IPS-20b (cell line): ENCODE measurements at regions not wholly inside any gene's neighbourhood (a gene's known extent, or its start where the extent isn't known, plus 50 kb on each side); places are given as distances from the start of the nearest gene placed in this dataset.

Source experiments
- H3K27ac ChIP-seq: one replicate; pipeline ENCODE4 v1.5.1; 2013; ENCODE audit warnings: low read length
- H3K27me3 ChIP-seq: 2 replicates; pipeline ENCODE4 v1.6.1; 2013; ENCODE audit warnings: mild to moderate bottlenecking, low read length, inconsistent platforms; ENCODE audit not compliant: insufficient read depth
- H3K36me3 ChIP-seq: 2 replicates; pipeline ENCODE4 v1.6.1; 2013; ENCODE audit warnings: low read depth, mild to moderate bottlenecking, inconsistent platforms, low read length, moderate library complexity; ENCODE audit not compliant: insufficient read depth
- H3K4me1 ChIP-seq: 2 replicates; pipeline ENCODE4 v1.6.1; 2013; ENCODE audit warnings: mild to moderate bottlenecking, control low read depth, inconsistent platforms, low read length, moderate library complexity; ENCODE audit not compliant: insufficient read depth
- H3K4me3 ChIP-seq: 2 replicates; pipeline ENCODE4 v1.5.1; 2013; ENCODE audit warnings: mild to moderate bottlenecking, low read length, inconsistent platforms
- H3K9ac ChIP-seq: 2 replicates; pipeline ENCODE4 v1.6.1; 2013; ENCODE audit warnings: low read depth, mild to moderate bottlenecking, inconsistent platforms, low read length, moderate library complexity
- H3K9me3 ChIP-seq: 2 replicates; pipeline ENCODE4 v1.6.1; 2013; ENCODE audit warnings: mild to moderate bottlenecking, low read depth, low read length, inconsistent platforms; ENCODE audit not compliant: insufficient read depth

- Histone ChIP-seq H3K9me3 (no peaks in the 10 kb centered on the region), H3K4me3 (no peak overlapping the region), H3K9ac (no peak overlapping the region), H3K36me3 (no peaks in the 10 kb centered on the region), H3K27me3 (no peaks in the 10 kb centered on the region), H3K27ac (no peak overlapping the region), H3K4me1 (no peaks in the 10 kb centered on the region)
Measured at GRCh38 chr3:180835501-180835900, 77.0 kb upstream of the FXR1 start.

GRCh38 chr3:180836766-180837165, 75.7 kb upstream of the FXR1 start:
- Histone ChIP-seq H3K27me3 (no peaks in the 10 kb centered on the region), H3K9ac (no peak overlapping the region), H3K4me1 (no peaks in the 10 kb centered on the region)

GRCh38 chr3:180854887-180855286, 57.6 kb upstream of the FXR1 start:
- Histone ChIP-seq H3K9ac (no peak overlapping the region), H3K4me3 (0 out of 2 replicates have a peak overlapping the region, but pooled peaks have one; percentile 18), H3K36me3 (no peaks in the 10 kb centered on the region), H3K27ac (no peak overlapping the region), H3K9me3 (no peaks in the 10 kb centered on the region), H3K4me1 (no peaks in the 10 kb centered on the region; the same call in 1 of the 2 replicates), H3K27me3 (no peaks in the 10 kb centered on the region)

More at GRCh38 chr3:180836766-180837165, 75.7 kb upstream of the FXR1 start:
- Histone ChIP-seq H3K9me3 (no peaks in the 10 kb centered on the region), H3K36me3 (no peaks in the 10 kb centered on the region), H3K27ac (no peak overlapping the region), H3K4me3 (no peak overlapping the region)

DNA sequence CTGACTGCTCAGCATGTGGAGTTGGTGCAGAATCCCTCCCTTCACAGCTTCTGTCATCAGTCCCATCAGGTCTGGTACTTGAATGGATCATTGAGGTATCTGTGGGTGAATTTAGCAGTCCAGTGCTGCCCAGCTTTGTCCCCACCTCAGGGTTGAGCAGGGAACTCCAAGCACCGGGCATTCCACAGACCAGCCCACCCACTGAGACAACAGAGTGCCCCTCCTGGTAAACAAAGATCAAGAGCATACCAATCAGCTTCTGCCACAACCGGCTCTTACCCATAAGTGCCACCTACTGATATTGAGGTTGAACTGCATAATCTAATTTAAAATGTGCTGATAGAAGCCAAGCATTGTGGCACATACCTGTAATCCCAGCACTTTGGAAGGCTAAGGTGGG, 57.1 kb upstream of the FXR1 start:
- no peaks in the 10 kb centered on the region for H3K9me3 ChIP-seq
- H3K9ac ChIP-seq = no peak overlapping the region
- H3K27me3 ChIP-seq = no peaks in the 10 kb centered on the region
- H3K4me3 ChIP-seq = 0 out of 2 replicates have a peak overlapping the region, but pooled peaks have one; percentile 18
- H3K36me3 ChIP-seq = no peaks in the 10 kb centered on the region
- H3K27ac ChIP-seq = no peak overlapping the region
- H3K4me1 ChIP-seq = no peaks in the 10 kb centered on the region; the same call in 1 of the 2 replicates

- no peak overlapping the region for H3K4me3 ChIP-seq
- no peak overlapping the region for H3K27ac ChIP-seq
- no peak overlapping the region for H3K9ac ChIP-seq
Measured at GRCh38 chr3:180855956-180856355, 56.5 kb upstream of the FXR1 start.

GRCh38 chr3:180860180-180860858, 52.2 kb upstream of the FXR1 start:
- H3K36me3 ChIP-seq = no peaks in the 10 kb centered on the region
- H3K27ac ChIP-seq = no peak overlapping the region
- H3K4me3 ChIP-seq = no peak overlapping the region
- no peaks in the 10 kb centered on the region; the same call in 1 of the 2 replicates for H3K4me1 ChIP-seq
- no peaks in the 10 kb centered on the region for H3K9me3 ChIP-seq
- no peak overlapping the region for H3K9ac ChIP-seq
- no peaks in the 10 kb centered on the region for H3K27me3 ChIP-seq

More at GRCh38 chr3:180855956-180856355, 56.5 kb upstream of the FXR1 start:
- no peaks in the 10 kb centered on the region for H3K9me3 ChIP-seq
- H3K36me3 ChIP-seq = no peaks in the 10 kb centered on the region
- H3K27me3 ChIP-seq = no peaks in the 10 kb centered on the region
- no peaks in the 10 kb centered on the region; the same call in 1 of the 2 replicates for H3K4me1 ChIP-seq
